GM18505 (cell line): ENCODE measurements at regions not wholly inside any gene's neighbourhood (a gene's known extent, or its start where the extent isn't known, plus 50 kb on each side); places are given as distances from the start of the nearest gene placed in this dataset.

Experiments used
- ATAC-seq: cut with Tn5 transposase; IDR thresholded peaks from one replicate; pipeline ENCODE4 v1.9.1; 2021; ENCODE audit not compliant: unreplicated experiment
- POLR2A ChIP-seq: IDR thresholded peaks from 4 replicates; pipeline ENCODE4 v1.6.1; 2011; ENCODE audit warnings: borderline replicate concordance; ENCODE audit not compliant: insufficient read depth, insufficient read length; ENCODE audit errors: extremely low read depth

GRCh38 chr12:45561488-45561887 lies 168.0 kb upstream of the ARID2 start:
- no peak for TF ChIP-seq POLR2A
- no peak for ATAC-seq

GRCh38 chr12:45565590-45565989 lies 163.9 kb upstream of the ARID2 start:
- TF ChIP-seq POLR2A: no peak
- ATAC-seq: no peak

GRCh38 chr12:45566257-45566656 lies 163.2 kb upstream of the ARID2 start:
- no peak for TF ChIP-seq POLR2A
- no peak for ATAC-seq

- ATAC-seq: no peak
- no peak for TF ChIP-seq POLR2A
These were observed 160.7 kb upstream of the ARID2 start for GRCh38 chr12:45568808-45569207.

- no peak for TF ChIP-seq POLR2A
- no peak for ATAC-seq
These were observed 159.0 kb upstream of the ARID2 start for GRCh38 chr12:45570501-45570900.

GRCh38 chr12:45572114-45572513 lies 157.4 kb upstream of the ARID2 start:
- no peak for TF ChIP-seq POLR2A
- ATAC-seq: no peak

- no peak for TF ChIP-seq POLR2A
These were observed 154.1 kb upstream of the ARID2 start for GRCh38 chr12:45575417-45575816.

GRCh38 chr12:45575823-45576475 lies 153.6 kb upstream of the ARID2 start:
- TF ChIP-seq POLR2A: no peak
- ATAC-seq: peak; percentile 59

More at GRCh38 chr12:45575417-45575816, 154.1 kb upstream of the ARID2 start:
- ATAC-seq: no peak

- ATAC-seq: no peak
These were observed 151.6 kb upstream of the ARID2 start for GRCh38 chr12:45577844-45578399.

GRCh38 chr12:45580356-45580969 lies 149.0 kb upstream of the ARID2 start:
- no peak for TF ChIP-seq POLR2A
- no peak for ATAC-seq

More at GRCh38 chr12:45577844-45578399, 151.6 kb upstream of the ARID2 start:
- no peak for TF ChIP-seq POLR2A

- no peak for TF ChIP-seq POLR2A
- no peak for ATAC-seq
These were observed 148.4 kb upstream of the ARID2 start for GRCh38 chr12:45581112-45581511.

GRCh38 chr12:45582536-45582935 lies 147.0 kb upstream of the ARID2 start:
- no peak for ATAC-seq
- TF ChIP-seq POLR2A: no peak

GRCh38 chr12:45582986-45583659 lies 146.4 kb upstream of the ARID2 start:
- ATAC-seq: no peak

More at GRCh38 chr12:45582986-45583659, 146.4 kb upstream of the ARID2 start:
- TF ChIP-seq POLR2A: no peak
